ENCODE measurements at regions not wholly inside any gene's neighbourhood (a gene's known extent, or its start where the extent isn't known, plus 50 kb on each side); places are given as distances from the start of the nearest gene placed in this dataset.

DNA sequence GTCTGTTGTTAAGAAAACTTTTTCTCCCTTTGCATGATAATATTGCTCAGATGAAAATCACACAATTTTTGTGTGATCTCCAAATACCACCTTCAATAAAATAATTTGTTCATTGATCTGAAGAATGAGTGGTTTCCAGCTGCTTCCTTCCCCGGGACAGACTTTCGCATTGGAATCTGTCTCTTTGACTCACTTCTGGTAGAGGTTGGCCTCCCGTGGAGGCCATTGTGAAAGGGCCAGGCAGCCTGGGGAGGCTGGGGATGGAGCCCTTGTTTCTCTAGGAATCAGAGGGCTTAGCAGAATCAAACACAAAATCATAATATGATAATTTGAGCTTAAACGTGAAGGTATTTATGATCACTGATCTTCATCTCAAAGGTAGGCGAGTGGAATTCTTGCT lies 135.0 kb upstream of the ZNF536 start:
- H3K36me3 ChIP-seq (ENCODE audit: control insufficient read depth, insufficient read depth, low read length), result no peaks in the 10 kb centered on the region
- CTCF ChIA-PET, result interaction anchor here (0.6 kb wide), 1 partner anchor 12 kb away, joined by 3 read pairs; no protein-coding TSS in a partner anchor
- DNase-seq (ENCODE audit: low read depth), result no peak
- no peaks in the 10 kb centered on the region for H3K27me3 ChIP-seq (ENCODE audit: control insufficient read depth, insufficient read depth, low read length)
- no peak overlapping the region for H3K4me3 ChIP-seq (ENCODE audit: low read depth, low read length)
- TF ChIP-seq CTCF (IDR thresholded peaks at IDR 0.05; ENCODE audit: insufficient read depth, low read depth, low read length), result no peak
- POLR2A ChIA-PET, result no interaction called here

- no peaks in the 10 kb centered on the region for H3K36me3 ChIP-seq (ENCODE audit: control insufficient read depth, insufficient read depth, low read length)
- H3K27me3 ChIP-seq (ENCODE audit: control insufficient read depth, insufficient read depth, low read length), result no peaks in the 10 kb centered on the region
- DNase-seq (ENCODE audit: low read depth), result no peak
- CTCF ChIA-PET, result no interaction called here
- POLR2A ChIA-PET, result no interaction called here
- no peak overlapping the region for H3K4me3 ChIP-seq (ENCODE audit: low read depth, low read length)
- TF ChIP-seq CTCF (IDR thresholded peaks at IDR 0.05; ENCODE audit: insufficient read depth, low read depth, low read length), result no peak
Observed at GRCh38 chr19:30240904-30241695, 131.1 kb upstream of the ZNF536 start.

- no peaks in the 10 kb centered on the region for H3K36me3 ChIP-seq (ENCODE audit: control insufficient read depth, insufficient read depth, low read length)
- H3K4me3 ChIP-seq (ENCODE audit: low read depth, low read length), result no peak overlapping the region
- POLR2A ChIA-PET, result no interaction called here
- H3K27me3 ChIP-seq (ENCODE audit: control insufficient read depth, insufficient read depth, low read length), result no peaks in the 10 kb centered on the region
- CTCF ChIA-PET, result no interaction called here
- no peak for TF ChIP-seq CTCF (IDR thresholded peaks at IDR 0.05; ENCODE audit: insufficient read depth, low read depth, low read length)
- no peak for DNase-seq (ENCODE audit: low read depth)
Observed at GRCh38 chr19:30244533-30244932, 127.7 kb upstream of the ZNF536 start.

DNA sequence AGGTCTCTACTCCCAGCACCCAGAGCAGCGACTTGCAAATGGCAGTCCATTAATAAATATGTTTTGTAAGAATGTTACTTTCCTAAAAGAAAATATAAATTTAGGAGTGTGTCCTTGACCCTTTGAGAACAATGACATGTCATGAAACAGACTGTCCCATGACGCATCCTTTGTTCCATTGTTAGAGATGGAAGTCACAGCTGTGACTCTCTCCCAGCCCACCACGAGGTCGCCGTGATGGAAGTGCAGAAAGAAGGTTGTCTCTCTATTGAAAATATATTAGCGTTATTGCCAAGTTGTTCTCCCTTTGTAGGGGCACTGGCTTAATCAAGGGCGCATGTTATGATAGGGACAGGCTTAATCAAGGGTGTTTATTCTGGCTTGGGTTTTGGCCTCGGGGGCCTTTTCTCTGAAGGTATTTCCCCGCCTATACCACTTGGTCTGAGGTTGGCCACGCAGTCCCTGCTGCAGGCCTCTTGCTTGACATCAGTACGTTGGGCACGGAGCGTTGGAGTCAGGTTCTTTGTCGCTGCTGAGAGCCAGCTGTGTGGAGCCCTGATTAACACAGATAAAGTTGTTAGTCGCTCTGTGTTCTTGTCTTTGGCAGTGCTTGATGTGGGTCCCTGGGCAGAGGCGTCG lies 126.7 kb upstream of the ZNF536 start:
- no peaks in the 10 kb centered on the region for H3K36me3 ChIP-seq (ENCODE audit: control insufficient read depth, insufficient read depth, low read length)
- no peak overlapping the region for H3K4me3 ChIP-seq (ENCODE audit: low read depth, low read length)
- H3K27me3 ChIP-seq (ENCODE audit: control insufficient read depth, insufficient read depth, low read length), result no peaks in the 10 kb centered on the region
- ChIA-PET POLR2A (no interaction called here), CTCF (no interaction called here)
- TF ChIP-seq CTCF (IDR thresholded peaks at IDR 0.05; ENCODE audit: insufficient read depth, low read depth, low read length), result no peak
- DNase-seq (ENCODE audit: low read depth), result no peak

DNA sequence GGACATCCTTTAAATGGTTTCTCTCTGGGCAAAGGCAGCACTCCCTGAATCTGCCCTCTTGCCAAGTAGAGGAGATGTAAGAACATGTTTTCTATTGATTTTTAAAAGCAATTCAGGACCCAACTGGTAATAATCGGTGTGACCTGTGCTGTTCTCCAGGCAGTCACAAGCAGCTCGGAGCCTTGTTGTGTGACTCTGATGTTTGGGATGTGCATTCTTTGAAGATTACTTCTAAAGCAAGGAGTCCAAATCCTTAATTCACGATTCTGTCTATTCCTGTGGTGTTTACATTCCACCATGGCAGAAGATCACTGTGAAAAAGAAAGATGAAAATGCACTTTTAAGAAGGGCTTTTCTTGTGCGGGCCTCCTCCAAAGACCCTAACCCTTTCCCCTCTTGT lies 122.3 kb upstream of the ZNF536 start:
- no peak for TF ChIP-seq CTCF (IDR thresholded peaks at IDR 0.05; ENCODE audit: insufficient read depth, low read depth, low read length)
- no peak overlapping the region for H3K4me3 ChIP-seq (ENCODE audit: low read depth, low read length)
- H3K27me3 ChIP-seq (ENCODE audit: control insufficient read depth, insufficient read depth, low read length), result no peaks in the 10 kb centered on the region
- no peak for DNase-seq (ENCODE audit: low read depth)
- CTCF ChIA-PET, result no interaction called here
- no peaks in the 10 kb centered on the region for H3K36me3 ChIP-seq (ENCODE audit: control insufficient read depth, insufficient read depth, low read length)
- POLR2A ChIA-PET, result no interaction called here
